Omental fat pad (tissue), 3 donors: ENCODE measurements at regions not wholly inside any gene's neighbourhood (a gene's known extent, or its start where the extent isn't known, plus 50 kb on each side); places are given as distances from the start of the nearest gene placed in this dataset.

Experiments
- ATAC-seq: fragments of 150-250 bp; one replicate; pipeline ENCODE4 v1.9.1; 2016; ENCODE audit warnings: mild to moderate bottlenecking, moderate library complexity; ENCODE audit not compliant: low FRiP score
- DNase-seq: peaks from one replicate; pipeline ENCODE4 v3.0.0-alpha.2; 2019; ENCODE audit warnings: low spot score
- CTCF ChIP-seq, 3 donors: fragments of 450-650 bp; IDR thresholded peaks; one replicate each; pipeline ENCODE4 v1.5.1; 2016 to 2017; ENCODE audit warnings: antibody characterized with exemption in 3 of 3, mild to moderate bottlenecking in 3 of 3, moderate library complexity in 2 of 3

- DNase-seq (no peak), ATAC-seq (no peak)
- no peak for TF ChIP-seq CTCF (IDR thresholded peaks at IDR 0.05)
Observed at GRCh38 chr3:22475665-22476240, 724.7 kb upstream of the ZNF385D start.

- DNase-seq (no peak), ATAC-seq (no peak)
- no peak for TF ChIP-seq CTCF (IDR thresholded peaks at IDR 0.05)
Observed at GRCh38 chr3:22476976-22477375, 726.0 kb upstream of the ZNF385D start.

GRCh38 chr3:22485954-22486353, 717.2 kb upstream of the UBE2E2 start:
- DNase-seq (no peak), ATAC-seq (no peak)
- no peak for TF ChIP-seq CTCF (IDR thresholded peaks at IDR 0.05)

- DNase-seq (no peak), ATAC-seq (no peak)
- TF ChIP-seq CTCF (IDR thresholded peaks at IDR 0.05): no peak
Observed at GRCh38 chr3:22490747-22491146, 712.4 kb upstream of the UBE2E2 start.

GRCh38 chr3:22491344-22491743, 711.8 kb upstream of the UBE2E2 start:
- no peak for TF ChIP-seq CTCF (IDR thresholded peaks at IDR 0.05)
- ATAC-seq (no peak), DNase-seq (no peak)

- no peak for ATAC-seq
- TF ChIP-seq CTCF (IDR thresholded peaks at IDR 0.05): no peak
- DNase-seq: no peak
Observed at GRCh38 chr3:22492342-22492741, 710.8 kb upstream of the UBE2E2 start.

- TF ChIP-seq CTCF (IDR thresholded peaks at IDR 0.05): no peak
Observed at GRCh38 chr3:22495241-22495640, 707.9 kb upstream of the UBE2E2 start.

More at GRCh38 chr3:22495241-22495640, 707.9 kb upstream of the UBE2E2 start:
- DNase-seq (no peak), ATAC-seq (no peak)
